Endothelial cell of umbilical vein (primary cell): ENCODE measurements at regions not wholly inside any gene's neighbourhood (a gene's known extent, or its start where the extent isn't known, plus 50 kb on each side); places are given as distances from the start of the nearest gene placed in this dataset.
"Not testable (repeated sequence)": the region's sequence is repeated elsewhere in the genome, so short reads cannot be mapped to it uniquely, and the experiment has no call there.

Source experiments
- BruUV-seq: library from RNA; stranded (reverse); fragments of 400-500 nt; replicated peaks from 2 replicates; lab custom pipeline; 2021; lab: Mats Ljungman, UMichigan
- CTCF ChIA-PET: fragments of 300-600, 350-600 bp; sonication (Branson Sonifier 250); formaldehyde crosslinking; loops from one replicate; lab custom pipeline; 2021; ENCODE audit warnings: antibody characterized with exemption, inconsistent platforms; lab: Charles Lee
- POLR2A ChIA-PET: fragments of 300-600, 350-600 bp; sonication (Branson Sonifier 250); formaldehyde crosslinking; loops from one replicate; lab custom pipeline; 2021; ENCODE audit warnings: antibody characterized with exemption, inconsistent platforms; lab: Charles Lee
- DNase-seq: peaks from one replicate; pipeline ENCODE4 v3.0.0-alpha.2; 2011; ENCODE audit warnings: low read depth, low spot score
- FAIRE-seq: peaks from 2 replicates; lab custom pipeline; 2011; peaks lifted over from hg19 to GRCh38; lab: Jason Lieb, UNC
- H2AFZ ChIP-seq: 2 replicates; pipeline ENCODE4 v1.6.0; 2012; ENCODE audit warnings: low read depth, low read length, control low read depth, inconsistent platforms
- H3K27ac ChIP-seq: 2 replicates; pipeline ENCODE4 v1.5.1; 2011; ENCODE audit warnings: low read depth, mild to moderate bottlenecking, control low read depth, low read length, moderate library complexity; ENCODE audit not compliant: insufficient read depth
- H3K27me3 ChIP-seq, 2 experiments: 2 replicates each; pipeline versions ENCODE4 v1.6.0 to v1.6.1; 2011; ENCODE audit warnings: low read length in 2 of 2, mixed read lengths in 1 of 2; ENCODE audit not compliant: control insufficient read depth in 2 of 2, insufficient read depth in 2 of 2
- H3K36me3 ChIP-seq, 2 experiments: 2 replicates in 1 of 2; 3 replicates in 1 of 2; pipeline ENCODE4 v1.5.1; 2011; ENCODE audit warnings: low read length in 2 of 2, mild to moderate bottlenecking in 1 of 2, moderate library complexity in 1 of 2; ENCODE audit not compliant: control insufficient read depth in 2 of 2, insufficient read depth in 2 of 2; ENCODE audit errors: extremely low read depth in 1 of 2
- H3K4me1 ChIP-seq: 3 replicates; pipeline ENCODE4 v1.5.1; 2011; ENCODE audit warnings: mild to moderate bottlenecking, low read length; ENCODE audit not compliant: control insufficient read depth, insufficient read depth; ENCODE audit errors: extremely low read depth
- H3K4me2 ChIP-seq: 2 replicates; pipeline ENCODE4 v1.6.1; 2011; ENCODE audit warnings: low read length, control low read depth, mixed read lengths; ENCODE audit not compliant: insufficient read depth
- H3K4me3 ChIP-seq, 3 experiments: fragments of 200-600 bp in 1 of 3; sonication (generic), shearing (Covaris generic) in 1 of 3; replicated peaks in 1 of 3; 2 replicates each; pipeline ENCODE4 v1.5.1; 2011 to 2016; ENCODE audit warnings: control low read depth in 3 of 3, low read length in 3 of 3, mild to moderate bottlenecking in 2 of 3, inconsistent platforms in 1 of 3, low read depth in 1 of 3, moderate library complexity in 1 of 3; ENCODE audit not compliant: insufficient read depth in 1 of 3
- H3K79me2 ChIP-seq: 2 replicates; pipeline ENCODE4 v1.6.0; 2012; ENCODE audit warnings: low read length, inconsistent platforms; ENCODE audit not compliant: control insufficient read depth, insufficient read depth
- H3K9ac ChIP-seq: replicated peaks from 2 replicates; pipeline ENCODE3; 2011; ENCODE audit warnings: low read length, control low read depth; ENCODE audit not compliant: insufficient read depth; ENCODE audit errors: extremely low read depth
- H3K9me1 ChIP-seq: replicated peaks from 3 replicates; pipeline ENCODE4 v1.6.0; 2011; ENCODE audit warnings: mild to moderate bottlenecking, low read length; ENCODE audit not compliant: control insufficient read depth, insufficient read depth; ENCODE audit errors: extremely low read depth
- H3K9me3 ChIP-seq: replicated peaks from 2 replicates; pipeline ENCODE4 v1.5.1; 2012; ENCODE audit warnings: low read length, inconsistent platforms; ENCODE audit not compliant: control insufficient read depth, insufficient read depth
- H4K20me1 ChIP-seq: replicated peaks from 2 replicates; pipeline ENCODE3; 2011; ENCODE audit warnings: mild to moderate bottlenecking, low read length; ENCODE audit not compliant: control insufficient read depth, insufficient read depth; ENCODE audit errors: extremely low read depth
- EZH2 ChIP-seq: IDR thresholded peaks from 2 replicates; pipeline ENCODE4 v1.6.1; 2012; ENCODE audit warnings: borderline replicate concordance, low read depth, mild to moderate bottlenecking, moderate library complexity, low read length, inconsistent platforms; ENCODE audit not compliant: severe bottlenecking
- FOS ChIP-seq: IDR thresholded peaks from 2 replicates; pipeline ENCODE4 v1.6.1; 2011; ENCODE audit warnings: mild to moderate bottlenecking, low read length, moderate library complexity, borderline replicate concordance; ENCODE audit not compliant: insufficient read depth
- GATA2 ChIP-seq: IDR thresholded peaks from 2 replicates; pipeline ENCODE4 v1.7.0; 2011; ENCODE audit warnings: low read depth, mild to moderate bottlenecking, moderate library complexity, mixed read lengths, low read length; ENCODE audit not compliant: insufficient read length, insufficient read depth
- JUN ChIP-seq: IDR thresholded peaks from 2 replicates; pipeline ENCODE4 v1.6.1; 2011; ENCODE audit warnings: borderline replicate concordance, low read depth; ENCODE audit not compliant: insufficient read length, insufficient read depth
- MYC ChIP-seq: IDR thresholded peaks from one replicate; pipeline ENCODE4 v1.6.1; 2011; ENCODE audit warnings: mild to moderate bottlenecking, low read depth, low read length
- POLR2A ChIP-seq: IDR thresholded peaks from 2 replicates; pipeline ENCODE4 v1.6.1; 2012; ENCODE audit warnings: low read depth, mild to moderate bottlenecking, control low read depth, low read length
- POLR2AphosphoS5 ChIP-seq: IDR thresholded peaks from 2 replicates; pipeline ENCODE4 v1.6.1; 2012; ENCODE audit warnings: low read depth, mild to moderate bottlenecking, control low read depth, low read length, moderate library complexity; ENCODE audit not compliant: insufficient read depth
- dilution Hi-C: fragments of 300-500 bp; cut with MboI; formaldehyde crosslinking; loops from one replicate; pipeline ENCODE4 v1.15.0; 2019; ENCODE audit warnings: low sequenced_read_pairs; ENCODE audit not compliant: extremely low pct_ligation_motif_present
- intact Hi-C: fragments of 100-400 bp; cut with micrococcal nuclease; formaldehyde crosslinking; loops from one replicate; pipeline ENCODE4 v1.10.0; 2022
- TF ChIP-seq, protein P1 (sequence below), 2 donors: IDR thresholded peaks; 1 replicate in 1 of 2; 2 replicates in 1 of 2; pipeline ENCODE4 v1.5.1; 2011; ENCODE audit warnings: low read length in 2 of 2, mild to moderate bottlenecking in 2 of 2, moderate library complexity in 2 of 2, control low read depth in 1 of 2, inconsistent platforms in 1 of 2, low read depth in 1 of 2; ENCODE audit not compliant: insufficient read depth in 1 of 2; ENCODE audit errors: extremely low read depth in 1 of 2
- TF ChIP-seq, protein P2 (sequence below): IDR thresholded peaks from 2 replicates; pipeline ENCODE4 v1.6.1; 2011; ENCODE audit not compliant: insufficient read depth, insufficient read length

DNA sequence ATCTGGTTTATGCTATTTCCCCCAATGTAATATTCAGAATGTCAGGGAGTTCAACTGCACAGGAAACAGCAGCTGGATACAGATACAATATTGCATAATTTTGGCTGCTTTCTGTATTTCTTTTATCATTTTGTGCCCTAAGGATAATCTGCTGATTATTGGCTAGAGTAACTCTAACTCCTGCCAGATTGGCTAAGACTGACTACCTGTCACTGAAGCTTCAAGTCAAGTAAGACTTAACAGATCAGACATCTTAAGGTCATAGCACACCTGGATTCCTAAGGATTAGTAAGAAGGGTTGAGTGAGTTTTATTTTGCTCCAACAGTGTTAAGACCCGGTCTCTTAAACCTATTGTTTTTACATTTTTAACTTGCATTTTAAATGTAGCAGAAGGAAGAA lies 136.8 kb downstream of the KLF8 start:
- TF ChIP-seq JUN, result no peak
- no peak for TF ChIP-seq POLR2AphosphoS5
- TF ChIP-seq FOS, result no peak
- no peak for TF ChIP-seq GATA2
- TF ChIP-seq, protein P1, sequence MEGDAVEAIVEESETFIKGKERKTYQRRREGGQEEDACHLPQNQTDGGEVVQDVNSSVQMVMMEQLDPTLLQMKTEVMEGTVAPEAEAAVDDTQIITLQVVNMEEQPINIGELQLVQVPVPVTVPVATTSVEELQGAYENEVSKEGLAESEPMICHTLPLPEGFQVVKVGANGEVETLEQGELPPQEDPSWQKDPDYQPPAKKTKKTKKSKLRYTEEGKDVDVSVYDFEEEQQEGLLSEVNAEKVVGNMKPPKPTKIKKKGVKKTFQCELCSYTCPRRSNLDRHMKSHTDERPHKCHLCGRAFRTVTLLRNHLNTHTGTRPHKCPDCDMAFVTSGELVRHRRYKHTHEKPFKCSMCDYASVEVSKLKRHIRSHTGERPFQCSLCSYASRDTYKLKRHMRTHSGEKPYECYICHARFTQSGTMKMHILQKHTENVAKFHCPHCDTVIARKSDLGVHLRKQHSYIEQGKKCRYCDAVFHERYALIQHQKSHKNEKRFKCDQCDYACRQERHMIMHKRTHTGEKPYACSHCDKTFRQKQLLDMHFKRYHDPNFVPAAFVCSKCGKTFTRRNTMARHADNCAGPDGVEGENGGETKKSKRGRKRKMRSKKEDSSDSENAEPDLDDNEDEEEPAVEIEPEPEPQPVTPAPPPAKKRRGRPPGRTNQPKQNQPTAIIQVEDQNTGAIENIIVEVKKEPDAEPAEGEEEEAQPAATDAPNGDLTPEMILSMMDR (IDR thresholded peaks at IDR 0.05; ENCODE audit: extremely low read depth in 1 of 2, insufficient read depth in 1 of 2, low read depth in 1 of 2, low read length in 2 of 2), result no peak
- TF ChIP-seq, protein P2, sequence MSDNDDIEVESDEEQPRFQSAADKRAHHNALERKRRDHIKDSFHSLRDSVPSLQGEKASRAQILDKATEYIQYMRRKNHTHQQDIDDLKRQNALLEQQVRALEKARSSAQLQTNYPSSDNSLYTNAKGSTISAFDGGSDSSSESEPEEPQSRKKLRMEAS, result no peak
- TF ChIP-seq MYC, result no peak
- no peak for TF ChIP-seq POLR2A
- no peak for TF ChIP-seq EZH2
- no peak for DNase-seq
- Histone ChIP-seq H3K9me3 (no peaks in the 10 kb centered on the region), H3K4me1 (no peaks in the 10 kb centered on the region), H3K36me3 (no peaks in the 10 kb centered on the region), H3K4me2 (no peak overlapping the region), H3K79me2 (no peaks in the 10 kb centered on the region), H3K27me3 (no peaks in the 10 kb centered on the region), H3K4me3 (no peak overlapping the region), H3K27ac (no peak overlapping the region), H3K9ac (no peak overlapping the region), H3K9me1 (no peaks in the 10 kb centered on the region), H4K20me1 (no peaks in the 10 kb centered on the region), H2AFZ (no peak overlapping the region)
- POLR2A ChIA-PET, result no interaction called here
- BruUV-seq, result no TSS peak
- dilution Hi-C loops (no loop called here), intact Hi-C loops (no loop called here)
- no peak for FAIRE-seq
- CTCF ChIA-PET, result no interaction called here

- H3K27me3 ChIP-seq, H3K9me3 ChIP-seq, H3K36me3 ChIP-seq, BruUV-seq, POLR2A ChIA-PET, H3K79me2 ChIP-seq, H3K27ac ChIP-seq, H3K4me2 ChIP-seq, CTCF ChIA-PET, H3K9ac ChIP-seq, DNase-seq, H4K20me1 ChIP-seq, H3K4me3 ChIP-seq, H3K4me1 ChIP-seq, H2AFZ ChIP-seq, FAIRE-seq, H3K9me1 ChIP-seq, intact Hi-C loops, dilution Hi-C loops: not testable (repeated sequence)
Measured at GRCh38 chrX:56379984-56380780, 148.0 kb downstream of the KLF8 start.
